Tibial nerve (tissue), 3 donors: ENCODE measurements at regions not wholly inside any gene's neighbourhood (a gene's known extent, or its start where the extent isn't known, plus 50 kb on each side); places are given as distances from the start of the nearest gene placed in this dataset.

Experiments used
- CTCF ChIP-seq, 5 experiments: fragments of 200-600 bp in 3 of 5; fragments of 450-650 bp in 2 of 5; sonication (generic) in 3 of 5; IDR thresholded peaks; one replicate each; pipeline ENCODE4 v1.5.1; 2016 to 2019; ENCODE audit warnings: antibody characterized with exemption in 5 of 5, mild to moderate bottlenecking in 3 of 5, moderate library complexity in 2 of 5
- POLR2A ChIP-seq, 2 donors: fragments of 450-650 bp; IDR thresholded peaks; one replicate each; pipeline ENCODE4 v1.6.1; 2017; ENCODE audit warnings: antibody characterized with exemption in 2 of 2, mild to moderate bottlenecking in 2 of 2, moderate library complexity in 2 of 2

- TF ChIP-seq CTCF (IDR thresholded peaks at IDR 0.05) (no peak), POLR2A (IDR thresholded peaks at IDR 0.05) (no peak)
These were observed 103.6 kb upstream of the EGFLAM start for GRCh38 chr5:38154615-38155204.
